ENCODE measurements at regions not wholly inside any gene's neighbourhood (a gene's known extent, or its start where the extent isn't known, plus 50 kb on each side); places are given as distances from the start of the nearest gene placed in this dataset.

- H3K23ac ChIP-seq (ENCODE audit: low read length in 2 of 2) = no peak overlapping the region
- no peak overlapping the region for H3K27ac ChIP-seq (ENCODE audit: low read length, poor library complexity, severe bottlenecking)
- no peaks in the 10 kb centered on the region for H3K9me3 ChIP-seq (ENCODE audit: control insufficient read depth, low read length)
- no peaks in the 10 kb centered on the region for H3K4me1 ChIP-seq (ENCODE audit: control insufficient read depth, insufficient read depth, low read depth, low read length)
- H3K36me3 ChIP-seq (ENCODE audit: control insufficient read depth in 1 of 2, insufficient read depth in 2 of 2, low read depth in 1 of 2, low read length in 2 of 2) = no peaks in the 10 kb centered on the region
- H2BK120ac ChIP-seq (ENCODE audit: low read depth, low read length) = no peak overlapping the region
- no peak overlapping the region for H4K91ac ChIP-seq (ENCODE audit: low read length)
- H4K8ac ChIP-seq (ENCODE audit: low read length) = no peak overlapping the region
- H2BK12ac ChIP-seq (ENCODE audit: low read length in 2 of 2) = no peak overlapping the region
- no peak overlapping the region for H3K18ac ChIP-seq (ENCODE audit: low read depth in 1 of 2, low read length in 2 of 2)
- H2AFZ ChIP-seq (ENCODE audit: low read depth, low read length) = no peak overlapping the region
- H3K79me1 ChIP-seq (replicated peaks; ENCODE audit: low read length, poor library complexity, severe bottlenecking) = no peaks in the 10 kb centered on the region
- no peak overlapping the region for H2AK5ac ChIP-seq (ENCODE audit: low read length, severe bottlenecking)
- H3K9ac ChIP-seq (ENCODE audit: low read length) = no peak overlapping the region
- H2BK15ac ChIP-seq (ENCODE audit: low read depth, poor library complexity, severe bottlenecking) = no peak overlapping the region
- no peak overlapping the region for H3K4ac ChIP-seq (ENCODE audit: low read depth in 1 of 2, low read length in 2 of 2)
- no peaks in the 10 kb centered on the region for H3K27me3 ChIP-seq (ENCODE audit: control insufficient read depth in 1 of 2, insufficient read depth in 1 of 2, low read length in 2 of 2)
- H2BK5ac ChIP-seq (ENCODE audit: low read depth, low read length, poor library complexity, severe bottlenecking) = no peak overlapping the region
- H3K14ac ChIP-seq (ENCODE audit: low read length in 2 of 2) = no peak overlapping the region
- WGBS = 64% methylated on average over 3 of the region's 3 CpGs
- H3K4me2 ChIP-seq (ENCODE audit: low read length, poor library complexity, severe bottlenecking) = no peak overlapping the region
- H3K4me3 ChIP-seq (ENCODE audit: insufficient read depth in 1 of 2, low read depth in 1 of 2, low read length in 2 of 2) = no peak overlapping the region
- no peak for DNase-seq
Measured at GRCh38 chr22:34804091-34804490, 261.9 kb upstream of the ISX start.

DNA sequence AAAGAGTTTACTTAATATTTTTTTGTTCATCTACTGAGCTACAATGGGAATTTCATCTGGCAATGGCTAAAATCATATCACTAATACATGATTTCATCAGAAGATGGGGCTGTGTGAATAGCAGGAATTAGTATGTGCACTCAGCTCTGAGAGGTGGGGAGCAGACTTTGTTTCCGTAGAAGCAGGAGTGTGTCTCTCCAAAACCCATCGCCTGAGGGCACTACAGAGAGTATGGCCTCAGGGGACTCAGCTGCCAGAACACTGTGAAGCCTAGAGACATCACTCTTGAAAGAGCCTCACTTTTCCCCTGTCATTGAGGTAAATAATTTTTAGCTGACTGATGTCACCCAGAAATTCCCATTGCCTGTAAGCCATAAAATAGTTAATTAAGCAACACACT is 261.4 kb upstream of the ISX start:
- H3K23ac ChIP-seq (ENCODE audit: low read length in 2 of 2) = no peak overlapping the region
- no peaks in the 10 kb centered on the region for H3K36me3 ChIP-seq (ENCODE audit: control insufficient read depth in 1 of 2, insufficient read depth in 2 of 2, low read depth in 1 of 2, low read length in 2 of 2)
- H2AFZ ChIP-seq (ENCODE audit: low read depth, low read length) = no peak overlapping the region
- no peak overlapping the region for H2BK15ac ChIP-seq (ENCODE audit: low read depth, poor library complexity, severe bottlenecking)
- no peak overlapping the region for H3K9ac ChIP-seq (ENCODE audit: low read length)
- no peaks in the 10 kb centered on the region for H3K4me1 ChIP-seq (ENCODE audit: control insufficient read depth, insufficient read depth, low read depth, low read length)
- no peak overlapping the region for H4K8ac ChIP-seq (ENCODE audit: low read length)
- H2BK5ac ChIP-seq (ENCODE audit: low read depth, low read length, poor library complexity, severe bottlenecking) = no peak overlapping the region
- no peak overlapping the region for H2AK5ac ChIP-seq (ENCODE audit: low read length, severe bottlenecking)
- no peak overlapping the region for H2BK12ac ChIP-seq (ENCODE audit: low read length in 2 of 2)
- H3K14ac ChIP-seq (ENCODE audit: low read length in 2 of 2) = no peak overlapping the region
- H4K91ac ChIP-seq (ENCODE audit: low read length) = no peak overlapping the region
- no peak overlapping the region for H3K4me2 ChIP-seq (ENCODE audit: low read length, poor library complexity, severe bottlenecking)
- no peaks in the 10 kb centered on the region for H3K79me1 ChIP-seq (replicated peaks; ENCODE audit: low read length, poor library complexity, severe bottlenecking)
- no peaks in the 10 kb centered on the region for H3K9me3 ChIP-seq (ENCODE audit: control insufficient read depth, low read length)
- no peak overlapping the region for H3K4me3 ChIP-seq (ENCODE audit: insufficient read depth in 1 of 2, low read depth in 1 of 2, low read length in 2 of 2)
- H3K18ac ChIP-seq (ENCODE audit: low read depth in 1 of 2, low read length in 2 of 2) = no peak overlapping the region
- DNase-seq = no peak
- WGBS = 60% methylated on average over 2 of the region's 2 CpGs
- H3K4ac ChIP-seq (ENCODE audit: low read depth in 1 of 2, low read length in 2 of 2) = no peak overlapping the region
- H3K27ac ChIP-seq (ENCODE audit: low read length, poor library complexity, severe bottlenecking) = no peak overlapping the region
- H2BK120ac ChIP-seq (ENCODE audit: low read depth, low read length) = no peak overlapping the region
- H3K27me3 ChIP-seq (ENCODE audit: control insufficient read depth in 1 of 2, insufficient read depth in 1 of 2, low read length in 2 of 2) = no peaks in the 10 kb centered on the region

- Histone ChIP-seq H3K36me3 (ENCODE audit: control insufficient read depth in 1 of 2, insufficient read depth in 2 of 2, low read depth in 1 of 2, low read length in 2 of 2) (no peaks in the 10 kb centered on the region), H4K91ac (ENCODE audit: low read length) (no peak overlapping the region), H2BK15ac (ENCODE audit: low read depth, poor library complexity, severe bottlenecking) (no peak overlapping the region), H3K27ac (ENCODE audit: low read length, poor library complexity, severe bottlenecking) (no peak overlapping the region), H3K18ac (ENCODE audit: low read depth in 1 of 2, low read length in 2 of 2) (no peak overlapping the region), H4K8ac (ENCODE audit: low read length) (no peak overlapping the region), H3K4me1 (ENCODE audit: control insufficient read depth, insufficient read depth, low read depth, low read length) (no peaks in the 10 kb centered on the region), H2BK12ac (ENCODE audit: low read length in 2 of 2) (no peak overlapping the region), H2AK5ac (ENCODE audit: low read length, severe bottlenecking) (no peak overlapping the region), H3K14ac (ENCODE audit: low read length in 2 of 2) (no peak overlapping the region), H3K4me3 (ENCODE audit: insufficient read depth in 1 of 2, low read depth in 1 of 2, low read length in 2 of 2) (no peak overlapping the region), H3K79me1 (replicated peaks; ENCODE audit: low read length, poor library complexity, severe bottlenecking) (no peaks in the 10 kb centered on the region), H3K9ac (ENCODE audit: low read length) (no peak overlapping the region), H3K27me3 (ENCODE audit: control insufficient read depth in 1 of 2, insufficient read depth in 1 of 2, low read length in 2 of 2) (no peaks in the 10 kb centered on the region), H3K4ac (ENCODE audit: low read depth in 1 of 2, low read length in 2 of 2) (no peak overlapping the region), H2BK5ac (ENCODE audit: low read depth, low read length, poor library complexity, severe bottlenecking) (no peak overlapping the region), H3K4me2 (ENCODE audit: low read length, poor library complexity, severe bottlenecking) (no peak overlapping the region), H3K23ac (ENCODE audit: low read length in 2 of 2) (no peak overlapping the region), H2AFZ (ENCODE audit: low read depth, low read length) (no peak overlapping the region), H3K9me3 (ENCODE audit: control insufficient read depth, low read length) (no peaks in the 10 kb centered on the region), H2BK120ac (ENCODE audit: low read depth, low read length) (no peak overlapping the region)
- no peak for DNase-seq
- 83% methylated on average over 3 of the region's 3 CpGs for WGBS
Measured at GRCh38 chr22:34805771-34806170, 260.2 kb upstream of the ISX start.

GRCh38 chr22:34808618-34809017 is 257.3 kb upstream of the ISX start:
- H2AFZ ChIP-seq (ENCODE audit: low read depth, low read length) = no peak overlapping the region
- no peak overlapping the region for H2BK120ac ChIP-seq (ENCODE audit: low read depth, low read length)
- H3K27me3 ChIP-seq (ENCODE audit: control insufficient read depth in 1 of 2, insufficient read depth in 1 of 2, low read length in 2 of 2) = no peaks in the 10 kb centered on the region
- H2BK12ac ChIP-seq (ENCODE audit: low read length in 2 of 2) = no peak overlapping the region
- no peaks in the 10 kb centered on the region for H3K79me1 ChIP-seq (replicated peaks; ENCODE audit: low read length, poor library complexity, severe bottlenecking)
- no peak overlapping the region for H3K9ac ChIP-seq (ENCODE audit: low read length)
- H3K14ac ChIP-seq (ENCODE audit: low read length in 2 of 2) = no peak overlapping the region
- H3K4me1 ChIP-seq (ENCODE audit: control insufficient read depth, insufficient read depth, low read depth, low read length) = no peaks in the 10 kb centered on the region
- H3K9me3 ChIP-seq (ENCODE audit: control insufficient read depth, low read length) = no peaks in the 10 kb centered on the region
- no peak overlapping the region for H3K23ac ChIP-seq (ENCODE audit: low read length in 2 of 2)
- no peak overlapping the region for H2AK5ac ChIP-seq (ENCODE audit: low read length, severe bottlenecking)
- peak overlapping the region; percentile 25 for H3K27ac ChIP-seq (ENCODE audit: low read length, poor library complexity, severe bottlenecking)
- H3K4me2 ChIP-seq (ENCODE audit: low read length, poor library complexity, severe bottlenecking) = no peak overlapping the region
- H3K36me3 ChIP-seq (ENCODE audit: control insufficient read depth in 1 of 2, insufficient read depth in 2 of 2, low read depth in 1 of 2, low read length in 2 of 2) = no peaks in the 10 kb centered on the region
- DNase-seq = no peak
- H4K91ac ChIP-seq (ENCODE audit: low read length) = no peak overlapping the region
- H3K4me3 ChIP-seq (ENCODE audit: insufficient read depth in 1 of 2, low read depth in 1 of 2, low read length in 2 of 2) = no peak overlapping the region
- no peak overlapping the region for H3K4ac ChIP-seq (ENCODE audit: low read depth in 1 of 2, low read length in 2 of 2)
- H3K18ac ChIP-seq (ENCODE audit: low read depth in 1 of 2, low read length in 2 of 2) = no peak overlapping the region
- no peak overlapping the region for H4K8ac ChIP-seq (ENCODE audit: low read length)
- H2BK15ac ChIP-seq (ENCODE audit: low read depth, poor library complexity, severe bottlenecking) = no peak overlapping the region
- H2BK5ac ChIP-seq (ENCODE audit: low read depth, low read length, poor library complexity, severe bottlenecking) = no peak overlapping the region

Data from mesenchymal stem cell (in vitro differentiated cells and primary cell).